Heart left ventricle (tissue), 16 donors: ENCODE measurements at regions not wholly inside any gene's neighbourhood (a gene's known extent, or its start where the extent isn't known, plus 50 kb on each side); places are given as distances from the start of the nearest gene placed in this dataset.

Experiments used
- ATAC-seq, 4 donors: fragments of 200-7000 bp; cut with Tn5 transposase; one replicate each; pipeline ENCODE4 v1.9.1; 2020 to 2022; ENCODE audit warnings: moderate library complexity in 4 of 4, mild to moderate bottlenecking in 3 of 4, moderate number of reproducible peaks in 1 of 4
- DNase-seq, 5 donors: peaks; one replicate each; pipeline ENCODE4 v3.0.0-alpha.2; 2020
- H3K27ac ChIP-seq, 12 donors: fragments of 200-600 bp; sonication (generic) in 4 of 12; one replicate each; pipeline versions ENCODE4 v1.5.0 to v1.8.0; 2016 to 2022; ENCODE audit warnings: mild to moderate bottlenecking in 2 of 12
- H3K27me3 ChIP-seq, 9 donors: fragments of 200-600 bp; sonication (generic) in 2 of 9; one replicate each; pipeline versions ENCODE4 v1.5.1 to v1.8.0; 2016 to 2022; ENCODE audit warnings: mild to moderate bottlenecking in 3 of 9
- H3K36me3 ChIP-seq, 9 donors: fragments of 200-600 bp; sonication (generic) in 2 of 9; one replicate each; pipeline versions ENCODE4 v1.5.0 to v1.8.0; 2018 to 2022; ENCODE audit warnings: mild to moderate bottlenecking in 2 of 9
- H3K4me1 ChIP-seq, 12 donors: fragments of 200-600 bp; sonication (generic) in 4 of 12; one replicate each; pipeline versions ENCODE4 v1.5.0 to v1.8.0; 2016 to 2022; ENCODE audit warnings: mild to moderate bottlenecking in 3 of 12
- H3K4me3 ChIP-seq, 12 donors: fragments of 200-600 bp; sonication (generic) in 4 of 12; one replicate each; pipeline versions ENCODE4 v1.5.0 to v1.8.0; 2017 to 2022; ENCODE audit warnings: mild to moderate bottlenecking in 9 of 12, moderate library complexity in 4 of 12
- H3K9me3 ChIP-seq, 12 donors: fragments of 200-600 bp; sonication (generic) in 4 of 12; one replicate each; pipeline versions ENCODE4 v1.5.0 to v1.8.0; 2016 to 2022; ENCODE audit warnings: mild to moderate bottlenecking in 1 of 12
- POLR2A ChIP-seq, 2 donors: fragments of 450-650 bp; IDR thresholded peaks; one replicate each; pipeline ENCODE4 v1.6.1; 2017; ENCODE audit warnings: antibody characterized with exemption in 2 of 2, mild to moderate bottlenecking in 2 of 2, moderate library complexity in 2 of 2
- WGBS, 4 donors: extraction: QIAGEN DNeasy Blood & Tissue Kit in 2 of 4; methylation state at CpG; one replicate each; pipeline versions ENCODE4 v1.1.5 to v1.1.7; 2013 to 2018; 5-methylcytosine and 5-hydroxymethylcytosine counted together
- intact Hi-C, 10 donors: fragments of 100-400 bp; cut with DNase I; formaldehyde crosslinking; loops; one replicate each; pipeline versions ENCODE4 v1.11.1 to v1.14.2; 2022
- TF ChIP-seq, protein P1 (sequence below), 12 donors: fragments of 200-600 bp; sonication (generic) in 4 of 12; IDR thresholded peaks; one replicate each; pipeline versions ENCODE4 v1.5.0 to v1.8.0; 2018 to 2022; ENCODE audit warnings: antibody characterized with exemption in 12 of 12, mild to moderate bottlenecking in 5 of 12
- donor health status: ischemic (EF 13 %, LVEDD 7.1; RV severe dilation, severe dysfunction).
- donor health status: healthy with polysubstance abuse.
- donor health status: DM: no; HTN: yes; CAD: no.
- donor health status: DM: no; HTN: no; CAD: no.
- donor health status: ischemic (EF 25% LVEDD 6.9; RV normal size, moderate dysfunction).
- donor health status: ischemic (EF 25% LVEDD 5.7; RV mildly dilated, moderate dysfunction).
- donor health status: healthy.
- donor health status: DM: yes; HTN: yes; CAD: no.
- donor health status: ischemic (EF 35%, LVEDD 5.7; RV mildly dilated, moderate dysfunction).
- donor health status: nonischemic (EF 11% LVEDD 7.7; RV severe dilation, severe dysfunction).
- donor health status: DM: yes; HTN: yes; CAD: no.
- donor health status: PGD.
- donor health status: ischemic (EF 29% LVEDD 5.4; RV normal size, mild dysfunction).
- donor health status: nonischemic (EF 23%, LVEDD 6.1; RV moderate dilation, normal function).

DNA sequence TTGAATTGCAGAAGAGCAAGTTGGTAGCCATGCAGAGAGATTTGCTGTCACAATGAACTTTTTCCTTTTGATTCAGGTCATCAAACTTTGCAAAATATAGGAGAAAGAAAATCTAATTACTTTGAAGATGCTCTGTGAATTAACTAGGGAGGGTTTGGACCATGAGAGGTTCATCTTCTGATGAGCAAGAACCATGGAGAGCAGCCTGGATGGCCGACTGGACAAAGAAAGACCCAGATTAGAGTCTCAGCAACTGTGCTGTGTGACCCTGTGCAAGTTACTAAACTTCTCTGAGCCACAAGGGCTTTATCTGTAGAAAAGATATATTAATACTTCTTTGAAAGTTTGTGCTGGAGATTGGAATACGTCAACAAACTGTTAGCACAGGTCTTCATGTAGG is 122.6 kb upstream of the ADAMTS18 start:
- TF ChIP-seq, protein P1, sequence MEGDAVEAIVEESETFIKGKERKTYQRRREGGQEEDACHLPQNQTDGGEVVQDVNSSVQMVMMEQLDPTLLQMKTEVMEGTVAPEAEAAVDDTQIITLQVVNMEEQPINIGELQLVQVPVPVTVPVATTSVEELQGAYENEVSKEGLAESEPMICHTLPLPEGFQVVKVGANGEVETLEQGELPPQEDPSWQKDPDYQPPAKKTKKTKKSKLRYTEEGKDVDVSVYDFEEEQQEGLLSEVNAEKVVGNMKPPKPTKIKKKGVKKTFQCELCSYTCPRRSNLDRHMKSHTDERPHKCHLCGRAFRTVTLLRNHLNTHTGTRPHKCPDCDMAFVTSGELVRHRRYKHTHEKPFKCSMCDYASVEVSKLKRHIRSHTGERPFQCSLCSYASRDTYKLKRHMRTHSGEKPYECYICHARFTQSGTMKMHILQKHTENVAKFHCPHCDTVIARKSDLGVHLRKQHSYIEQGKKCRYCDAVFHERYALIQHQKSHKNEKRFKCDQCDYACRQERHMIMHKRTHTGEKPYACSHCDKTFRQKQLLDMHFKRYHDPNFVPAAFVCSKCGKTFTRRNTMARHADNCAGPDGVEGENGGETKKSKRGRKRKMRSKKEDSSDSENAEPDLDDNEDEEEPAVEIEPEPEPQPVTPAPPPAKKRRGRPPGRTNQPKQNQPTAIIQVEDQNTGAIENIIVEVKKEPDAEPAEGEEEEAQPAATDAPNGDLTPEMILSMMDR (IDR thresholded peaks at IDR 0.05), result no peak
- TF ChIP-seq POLR2A (IDR thresholded peaks at IDR 0.05), result no peak
- no peak overlapping the region for H3K4me3 ChIP-seq
- no peak for ATAC-seq
- intact Hi-C loops, result no loop called here
- no peaks in the 10 kb centered on the region for H3K36me3 ChIP-seq
- 31 to 82% (median 62%) methylated on average over 2 of the region's 2 CpGs for WGBS, 4 donors
- no peaks in the 10 kb centered on the region for H3K4me1 ChIP-seq
- H3K9me3 ChIP-seq, result no peaks in the 10 kb centered on the region
- DNase-seq, result no peak
- no peak overlapping the region for H3K27ac ChIP-seq
- peaks cover 0 to 14% (median 0%) of the 10 kb centered on the region in 9 donors for H3K27me3 ChIP-seq

DNA sequence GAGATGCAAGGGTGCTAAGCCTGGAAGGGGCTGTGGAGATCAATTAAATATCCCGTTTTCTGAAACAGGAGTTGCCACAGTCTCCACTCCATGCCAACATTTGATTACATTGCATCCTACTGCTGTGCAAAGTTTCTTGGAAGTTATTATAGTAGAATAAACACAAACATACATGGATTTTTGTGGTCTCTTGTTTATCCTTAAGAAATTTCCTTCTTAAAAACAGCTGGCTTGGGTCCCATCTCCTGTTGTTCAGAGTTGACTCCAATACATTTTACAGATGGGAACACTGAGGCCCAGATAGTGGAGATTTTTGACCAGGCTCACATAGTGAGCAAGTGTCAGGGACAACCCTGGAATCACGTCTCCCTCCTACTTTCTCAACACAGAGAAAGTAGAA is 124.0 kb upstream of the ADAMTS18 start:
- Histone ChIP-seq H3K4me1 (no peaks in the 10 kb centered on the region), H3K27me3 (peaks cover 0 to 8% (median 0%) of the 10 kb centered on the region in 9 donors), H3K36me3 (no peaks in the 10 kb centered on the region), H3K4me3 (no peak overlapping the region), H3K27ac (no peak overlapping the region), H3K9me3 (no peaks in the 10 kb centered on the region)
- ATAC-seq, result no peak
- intact Hi-C loops, result no loop called here
- TF ChIP-seq, protein P1 (IDR thresholded peaks at IDR 0.05), result no peak
- no peak for TF ChIP-seq POLR2A (IDR thresholded peaks at IDR 0.05)
- 76 to 84% (median 79%) methylated on average over 2 of the region's 2 CpGs for WGBS, 4 donors
- no peak for DNase-seq

DNA sequence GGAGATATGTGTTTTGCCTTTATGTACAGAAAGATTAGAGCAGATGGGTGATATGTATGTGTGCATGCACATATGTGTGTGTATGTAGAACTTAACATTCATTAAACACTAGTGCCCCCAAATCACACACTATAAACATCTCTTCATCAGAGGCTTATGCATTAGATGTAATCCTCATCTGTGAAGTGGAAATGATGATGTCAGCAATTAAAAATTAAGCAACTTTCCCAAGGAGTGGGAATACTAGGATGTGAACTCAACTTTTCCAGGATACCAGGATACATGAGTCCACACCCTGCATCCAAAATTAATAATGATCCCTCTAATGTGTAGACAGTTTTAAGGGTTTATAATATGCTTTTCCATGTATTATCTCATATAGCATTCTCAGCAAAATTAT is 127.7 kb upstream of the ADAMTS18 start:
- TF ChIP-seq, protein P1 (IDR thresholded peaks at IDR 0.05), result no peak
- no peak for TF ChIP-seq POLR2A (IDR thresholded peaks at IDR 0.05)
- intact Hi-C loops, result no loop called here

DNA sequence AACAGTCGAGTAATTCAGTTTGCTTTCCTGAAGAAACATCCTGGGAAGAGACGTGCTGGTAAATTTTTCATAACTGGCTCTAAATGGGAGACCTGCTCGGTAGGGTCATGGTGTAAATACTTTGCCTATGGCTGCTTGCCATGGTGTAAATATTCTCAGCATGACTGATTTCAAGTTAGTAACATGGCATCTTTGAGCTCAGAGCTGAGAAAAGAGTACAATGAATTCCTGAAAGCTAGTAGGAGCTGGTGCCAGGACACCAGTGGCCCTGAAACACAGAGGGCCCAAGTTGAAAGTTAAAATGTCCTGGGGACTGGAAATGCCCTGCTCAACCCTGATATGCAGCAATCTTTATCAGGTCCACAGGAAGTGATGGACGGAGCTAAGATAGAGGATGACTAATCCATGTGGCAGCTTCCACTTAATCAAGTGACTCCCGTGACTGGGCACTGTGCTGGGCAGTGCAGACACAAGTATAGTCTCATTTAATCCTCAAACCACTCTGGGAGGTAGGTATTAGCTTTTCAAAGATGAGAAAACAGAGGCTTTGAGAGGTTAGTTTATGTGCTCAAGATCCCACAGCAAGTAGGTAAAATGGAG is 130.1 kb upstream of the ADAMTS18 start:
- intact Hi-C loops, result no loop called here
- H3K4me3 ChIP-seq, result no peak overlapping the region
- DNase-seq (no peak), ATAC-seq (no peak)
- no peak for TF ChIP-seq POLR2A (IDR thresholded peaks at IDR 0.05)
- TF ChIP-seq, protein P1 (IDR thresholded peaks at IDR 0.05), result no peak
- no peaks in the 10 kb centered on the region for H3K9me3 ChIP-seq
- H3K4me1 ChIP-seq, result no peaks in the 10 kb centered on the region
- WGBS, 4 donors, result 43 to 51% (median 49%) methylated on average over 5 of the region's 5 CpGs
- no peaks in the 10 kb centered on the region for H3K27me3 ChIP-seq
- H3K36me3 ChIP-seq, result no peaks in the 10 kb centered on the region
- H3K27ac ChIP-seq, result no peak overlapping the region

More for the DNA sequence above, 127.7 kb upstream of the ADAMTS18 start:
- H3K4me1 ChIP-seq, result no peaks in the 10 kb centered on the region
- no peak overlapping the region for H3K4me3 ChIP-seq
- no peak for ATAC-seq
- H3K9me3 ChIP-seq, result no peaks in the 10 kb centered on the region
- H3K27me3 ChIP-seq, result no peaks in the 10 kb centered on the region
- no peaks in the 10 kb centered on the region for H3K36me3 ChIP-seq
- no peak overlapping the region for H3K27ac ChIP-seq
- DNase-seq, result no peak
